Stimulated activated effector memory CD8-positive, alpha-beta T cell treated with anti-CD3 and anti-CD28 coated beads, Interleukin-12 subunit alpha, Interleukin-12 subunit beta, amount 100 ng/mL, for 72 hours (primary cell): ENCODE measurements at regions not wholly inside any gene's neighbourhood (a gene's known extent, or its start where the extent isn't known, plus 50 kb on each side); places are given as distances from the start of the nearest gene placed in this dataset.

Source experiments
- ATAC-seq: fragments of 150-1000 bp; cut with Tn5 transposase; 2 replicates; pipeline ENCODE4 v1.10.0; 2021
- DNase-seq, 2 donors: peaks; one replicate each; pipeline ENCODE4 v3.0.0; 2021 to 2022; ENCODE audit warnings: low spot score in 2 of 2
- H3K27ac Mint-ChIP-seq: one replicate; pipeline ENCODE4 v1.8.0; 2022; ENCODE audit warnings: mild to moderate bottlenecking, mixed read lengths
- H3K36me3 Mint-ChIP-seq: one replicate; pipeline ENCODE4 v1.8.0; 2022; ENCODE audit warnings: mild to moderate bottlenecking, mixed read lengths
- H3K4me1 Mint-ChIP-seq: one replicate; pipeline ENCODE4 v1.8.0; 2022; ENCODE audit warnings: mixed read lengths
- H3K4me3 Mint-ChIP-seq: one replicate; pipeline ENCODE4 v1.8.0; 2022; ENCODE audit warnings: mild to moderate bottlenecking, mixed read lengths
- H3K9me3 Mint-ChIP-seq: one replicate; pipeline ENCODE4 v1.8.0; 2022; ENCODE audit warnings: mixed read lengths

- H3K27ac Mint-ChIP-seq = peak overlapping the region; percentile 29
- H3K36me3 Mint-ChIP-seq = no peaks in the 10 kb centered on the region
- no peaks in the 10 kb centered on the region for H3K4me1 Mint-ChIP-seq
- H3K4me3 Mint-ChIP-seq = no peak overlapping the region
- DNase-seq (no peak), ATAC-seq (no peak)
- H3K9me3 Mint-ChIP-seq = no peaks in the 10 kb centered on the region
These were observed 141.6 kb upstream of the UNC5B start for GRCh38 chr10:71070741-71071140.

GRCh38 chr10:71072131-71072822 lies 140.1 kb upstream of the UNC5B start:
- Mint-ChIP-seq H3K9me3 (no peaks in the 10 kb centered on the region), H3K4me1 (no peaks in the 10 kb centered on the region), H3K27ac (no peak overlapping the region), H3K36me3 (no peaks in the 10 kb centered on the region), H3K4me3 (no peak overlapping the region)
- DNase-seq = no peak
- no peak for ATAC-seq

- ATAC-seq = no peak
- no peaks in the 10 kb centered on the region for H3K4me1 Mint-ChIP-seq
- no peak overlapping the region for H3K27ac Mint-ChIP-seq
- no peak overlapping the region for H3K4me3 Mint-ChIP-seq
- H3K9me3 Mint-ChIP-seq = no peaks in the 10 kb centered on the region
- no peak for DNase-seq
- H3K36me3 Mint-ChIP-seq = no peaks in the 10 kb centered on the region
These were observed 139.6 kb upstream of the UNC5B start for GRCh38 chr10:71072823-71073210.

GRCh38 chr10:71073451-71074175 lies 138.8 kb upstream of the UNC5B start:
- Mint-ChIP-seq H3K4me3 (no peak overlapping the region), H3K4me1 (no peaks in the 10 kb centered on the region), H3K36me3 (no peaks in the 10 kb centered on the region), H3K27ac (no peak overlapping the region), H3K9me3 (no peaks in the 10 kb centered on the region)
- DNase-seq = no peak
- ATAC-seq = no peak

- ATAC-seq (no peak), DNase-seq (no peak)
These were observed 138.1 kb upstream of the UNC5B start for GRCh38 chr10:71074176-71074755.

GRCh38 chr10:71075086-71075758 lies 137.1 kb upstream of the UNC5B start:
- Mint-ChIP-seq H3K9me3 (no peaks in the 10 kb centered on the region), H3K4me3 (no peak overlapping the region), H3K27ac (no peak overlapping the region), H3K4me1 (no peaks in the 10 kb centered on the region), H3K36me3 (no peaks in the 10 kb centered on the region)
- ATAC-seq (no peak), DNase-seq (no peak)

More at GRCh38 chr10:71074176-71074755, 138.1 kb upstream of the UNC5B start:
- no peaks in the 10 kb centered on the region for H3K4me1 Mint-ChIP-seq
- no peaks in the 10 kb centered on the region for H3K9me3 Mint-ChIP-seq
- H3K4me3 Mint-ChIP-seq = no peak overlapping the region
- H3K36me3 Mint-ChIP-seq = no peaks in the 10 kb centered on the region
- H3K27ac Mint-ChIP-seq = no peak overlapping the region

GRCh38 chr10:71075759-71076472 lies 136.5 kb upstream of the UNC5B start:
- no peaks in the 10 kb centered on the region for H3K36me3 Mint-ChIP-seq
- DNase-seq (no peak), ATAC-seq (no peak)
- H3K27ac Mint-ChIP-seq = no peak overlapping the region
- H3K4me1 Mint-ChIP-seq = no peaks in the 10 kb centered on the region
- no peaks in the 10 kb centered on the region for H3K9me3 Mint-ChIP-seq
- no peak overlapping the region for H3K4me3 Mint-ChIP-seq

GRCh38 chr10:71076473-71077142 lies 135.8 kb upstream of the UNC5B start:
- H3K9me3 Mint-ChIP-seq = no peaks in the 10 kb centered on the region
- no peaks in the 10 kb centered on the region for H3K36me3 Mint-ChIP-seq
- DNase-seq (no peak), ATAC-seq (no peak)
- no peak overlapping the region for H3K4me3 Mint-ChIP-seq
- no peaks in the 10 kb centered on the region for H3K4me1 Mint-ChIP-seq
- H3K27ac Mint-ChIP-seq = no peak overlapping the region

GRCh38 chr10:71077143-71077581 lies 135.2 kb upstream of the UNC5B start:
- H3K9me3 Mint-ChIP-seq = no peaks in the 10 kb centered on the region
- no peak for DNase-seq
- no peaks in the 10 kb centered on the region for H3K4me1 Mint-ChIP-seq
- ATAC-seq = no peak
- H3K4me3 Mint-ChIP-seq = no peak overlapping the region
- H3K27ac Mint-ChIP-seq = no peak overlapping the region
- H3K36me3 Mint-ChIP-seq = no peaks in the 10 kb centered on the region

GRCh38 chr10:71077796-71078453 lies 134.4 kb upstream of the UNC5B start:
- Mint-ChIP-seq H3K4me3 (no peak overlapping the region), H3K27ac (no peak overlapping the region), H3K36me3 (no peaks in the 10 kb centered on the region), H3K9me3 (no peaks in the 10 kb centered on the region), H3K4me1 (no peaks in the 10 kb centered on the region)
- peak in 1 of 2 donors; percentile 33 for DNase-seq
- no peak for ATAC-seq

- ATAC-seq = no peak
These were observed 133.8 kb upstream of the UNC5B start for GRCh38 chr10:71078454-71079145.

GRCh38 chr10:71079761-71080380 lies 132.5 kb upstream of the UNC5B start:
- Mint-ChIP-seq H3K4me3 (no peak overlapping the region), H3K27ac (no peak overlapping the region), H3K36me3 (no peaks in the 10 kb centered on the region), H3K9me3 (no peaks in the 10 kb centered on the region), H3K4me1 (no peaks in the 10 kb centered on the region)
- DNase-seq (peak in 1 of 2 donors; percentile 43), ATAC-seq (no peak)

More at GRCh38 chr10:71078454-71079145, 133.8 kb upstream of the UNC5B start:
- Mint-ChIP-seq H3K4me3 (no peak overlapping the region), H3K9me3 (no peaks in the 10 kb centered on the region), H3K36me3 (no peaks in the 10 kb centered on the region), H3K27ac (no peak overlapping the region), H3K4me1 (no peaks in the 10 kb centered on the region)
- peak in 1 of 2 donors; percentile 38 for DNase-seq

GRCh38 chr10:71080381-71081228 lies 131.8 kb upstream of the UNC5B start:
- H3K4me1 Mint-ChIP-seq = no peaks in the 10 kb centered on the region
- DNase-seq (no peak), ATAC-seq (no peak)
- H3K36me3 Mint-ChIP-seq = no peaks in the 10 kb centered on the region
- no peak overlapping the region for H3K4me3 Mint-ChIP-seq
- H3K27ac Mint-ChIP-seq = no peak overlapping the region
- no peaks in the 10 kb centered on the region for H3K9me3 Mint-ChIP-seq
